Trophoblast cell (in vitro differentiated cells and primary cell): ENCODE measurements at regions not wholly inside any gene's neighbourhood (a gene's known extent, or its start where the extent isn't known, plus 50 kb on each side); places are given as distances from the start of the nearest gene placed in this dataset.

Experiments used
- DNase-seq, 2 donors: peaks; one replicate each; pipeline ENCODE4 v3.0.0-alpha.2; 2016
- H2AFZ ChIP-seq: 2 replicates; pipeline ENCODE4 v1.6.1; 2013; ENCODE audit warnings: low read length, moderate library complexity, mild to moderate bottlenecking; ENCODE audit not compliant: insufficient read depth, poor library complexity
- H2AK5ac ChIP-seq: 2 replicates; pipeline ENCODE4 v1.6.1; 2013; ENCODE audit warnings: mild to moderate bottlenecking, low read length
- H2BK120ac ChIP-seq: 2 replicates; pipeline ENCODE4 v1.6.1; 2013; ENCODE audit warnings: low read length, mild to moderate bottlenecking, moderate library complexity; ENCODE audit not compliant: insufficient read depth, poor library complexity
- H2BK12ac ChIP-seq: 2 replicates; pipeline ENCODE4 v1.6.1; 2013; ENCODE audit warnings: mild to moderate bottlenecking, low read length, moderate library complexity
- H2BK5ac ChIP-seq: 2 replicates; pipeline ENCODE4 v1.6.1; 2013; ENCODE audit warnings: low read length, low read depth, moderate library complexity, mild to moderate bottlenecking; ENCODE audit not compliant: poor library complexity
- H3K14ac ChIP-seq: 2 replicates; pipeline ENCODE4 v1.6.1; 2013; ENCODE audit warnings: mild to moderate bottlenecking, low read length
- H3K18ac ChIP-seq: 2 replicates; pipeline ENCODE4 v1.6.1; 2013; ENCODE audit warnings: mild to moderate bottlenecking, low read length
- H3K23ac ChIP-seq: 2 replicates; pipeline ENCODE4 v1.6.1; 2013; ENCODE audit warnings: low read length
- H3K27ac ChIP-seq: 2 replicates; pipeline ENCODE4 v1.5.1; 2013; ENCODE audit warnings: low read depth, mild to moderate bottlenecking, inconsistent platforms, low read length, moderate library complexity
- H3K27me3 ChIP-seq: 2 replicates; pipeline ENCODE4 v1.6.1; 2013; ENCODE audit warnings: inconsistent platforms, mild to moderate bottlenecking, low read length, moderate library complexity; ENCODE audit not compliant: insufficient read depth
- H3K36me3 ChIP-seq, 2 experiments: 1 replicate in 1 of 2; 2 replicates in 1 of 2; pipeline ENCODE4 v1.6.1; 2013; ENCODE audit warnings: low read length in 2 of 2, mild to moderate bottlenecking in 2 of 2, moderate library complexity in 1 of 2; ENCODE audit not compliant: insufficient read depth in 2 of 2, control insufficient read depth in 1 of 2
- H3K4ac ChIP-seq: 2 replicates; pipeline ENCODE4 v1.6.1; 2013; ENCODE audit warnings: low read depth, mild to moderate bottlenecking, low read length, moderate library complexity
- H3K4me1 ChIP-seq, 2 experiments: 1 replicate in 1 of 2; 2 replicates in 1 of 2; pipeline ENCODE4 v1.6.1; 2013; ENCODE audit warnings: low read length in 2 of 2, mild to moderate bottlenecking in 2 of 2, moderate library complexity in 1 of 2; ENCODE audit not compliant: insufficient read depth in 2 of 2, control insufficient read depth in 1 of 2
- H3K4me2 ChIP-seq: 2 replicates; pipeline ENCODE4 v1.6.1; 2013; ENCODE audit warnings: inconsistent platforms, mild to moderate bottlenecking, low read length, moderate library complexity
- H3K4me3 ChIP-seq: 2 replicates; pipeline ENCODE4 v1.5.1; 2013; ENCODE audit warnings: mild to moderate bottlenecking, low read depth, low read length, inconsistent platforms
- H3K79me1 ChIP-seq: one replicate; pipeline ENCODE4 v1.6.1; 2013; ENCODE audit warnings: low read length
- H3K79me2 ChIP-seq: 2 replicates; pipeline ENCODE4 v1.6.1; 2013; ENCODE audit warnings: low read length, mild to moderate bottlenecking; ENCODE audit not compliant: control insufficient read depth, insufficient read depth, poor library complexity
- H3K9ac ChIP-seq: 2 replicates; pipeline ENCODE4 v1.6.1; 2013; ENCODE audit warnings: mild to moderate bottlenecking, low read length
- H3K9me3 ChIP-seq: 2 replicates; pipeline ENCODE4 v1.6.1; 2013; ENCODE audit warnings: low read depth, mild to moderate bottlenecking, control low read depth, inconsistent platforms, low read length; ENCODE audit not compliant: insufficient read depth
- H4K12ac ChIP-seq: 2 replicates; pipeline ENCODE4 v1.6.1; 2013; ENCODE audit warnings: low read depth, mild to moderate bottlenecking, low read length, moderate library complexity
- H4K8ac ChIP-seq: 2 replicates; pipeline ENCODE4 v1.6.1; 2013; ENCODE audit warnings: low read depth, mild to moderate bottlenecking, low read length, moderate library complexity
- H4K91ac ChIP-seq: one replicate; pipeline ENCODE4 v1.6.1; 2013; ENCODE audit warnings: low read depth, mild to moderate bottlenecking, low read length, moderate library complexity
- WGBS: extraction: QIAGEN DNeasy Blood & Tissue Kit; methylation state at CpG from one replicate; pipeline ENCODE4 v1.1.7; 2013; ENCODE audit warnings: missing lambda C conversion rate; ENCODE audit not compliant: insufficient read length, insufficient coverage; ENCODE audit errors: extremely low coverage; 5-methylcytosine and 5-hydroxymethylcytosine counted together

- no peak overlapping the region for H3K14ac ChIP-seq
- DNase-seq, result no peak
- H2AFZ ChIP-seq, result no peak overlapping the region
- H3K9ac ChIP-seq, result no peak overlapping the region
- H2AK5ac ChIP-seq, result no peak overlapping the region
- no peak overlapping the region for H3K4me3 ChIP-seq
- no peak overlapping the region for H3K18ac ChIP-seq
- no peak overlapping the region for H3K27ac ChIP-seq
- no peak overlapping the region for H3K4ac ChIP-seq
- H3K4me1 ChIP-seq, result no peaks in the 10 kb centered on the region
- no peak overlapping the region for H2BK5ac ChIP-seq
- no peak overlapping the region for H2BK120ac ChIP-seq
- no peaks in the 10 kb centered on the region for H3K79me1 ChIP-seq
- H4K12ac ChIP-seq, result no peak overlapping the region
- no CpG with 5 or more reads among the region's 4 CpGs for WGBS
- no peaks in the 10 kb centered on the region for H3K27me3 ChIP-seq
- no peaks in the 10 kb centered on the region for H3K36me3 ChIP-seq
- H3K79me2 ChIP-seq, result no peaks in the 10 kb centered on the region
- no peak overlapping the region for H2BK12ac ChIP-seq
- no peak overlapping the region for H4K91ac ChIP-seq
- H3K4me2 ChIP-seq, result no peak overlapping the region
- H4K8ac ChIP-seq, result no peak overlapping the region
- no peaks in the 10 kb centered on the region for H3K9me3 ChIP-seq
- H3K23ac ChIP-seq, result no peak overlapping the region
Observed at GRCh38 chrX:77293331-77293995, 153.7 kb upstream of the FGF16 start.

GRCh38 chrX:77298296-77298695, 148.9 kb upstream of the FGF16 start:
- no peak overlapping the region for H3K9ac ChIP-seq
- no peak overlapping the region for H4K91ac ChIP-seq
- no peaks in the 10 kb centered on the region for H3K9me3 ChIP-seq
- no peak overlapping the region for H3K4me3 ChIP-seq
- no peak overlapping the region for H2AFZ ChIP-seq
- H2BK5ac ChIP-seq, result no peak overlapping the region
- no peaks in the 10 kb centered on the region for H3K79me1 ChIP-seq
- no peaks in the 10 kb centered on the region for H3K79me2 ChIP-seq
- no peak overlapping the region for H3K4me2 ChIP-seq
- H4K8ac ChIP-seq, result no peak overlapping the region
- no peak overlapping the region for H2AK5ac ChIP-seq
- H2BK12ac ChIP-seq, result no peak overlapping the region
- DNase-seq, result no peak
- H3K23ac ChIP-seq, result no peak overlapping the region
- no peak overlapping the region for H3K18ac ChIP-seq
- no peak overlapping the region for H3K4ac ChIP-seq
- no peak overlapping the region for H3K27ac ChIP-seq
- H3K14ac ChIP-seq, result no peak overlapping the region
- H4K12ac ChIP-seq, result no peak overlapping the region
- no CpG with 5 or more reads among the region's 5 CpGs for WGBS
- no peaks in the 10 kb centered on the region for H3K4me1 ChIP-seq
- no peaks in the 10 kb centered on the region for H3K27me3 ChIP-seq
- no peak overlapping the region for H2BK120ac ChIP-seq
- H3K36me3 ChIP-seq, result no peaks in the 10 kb centered on the region

DNA sequence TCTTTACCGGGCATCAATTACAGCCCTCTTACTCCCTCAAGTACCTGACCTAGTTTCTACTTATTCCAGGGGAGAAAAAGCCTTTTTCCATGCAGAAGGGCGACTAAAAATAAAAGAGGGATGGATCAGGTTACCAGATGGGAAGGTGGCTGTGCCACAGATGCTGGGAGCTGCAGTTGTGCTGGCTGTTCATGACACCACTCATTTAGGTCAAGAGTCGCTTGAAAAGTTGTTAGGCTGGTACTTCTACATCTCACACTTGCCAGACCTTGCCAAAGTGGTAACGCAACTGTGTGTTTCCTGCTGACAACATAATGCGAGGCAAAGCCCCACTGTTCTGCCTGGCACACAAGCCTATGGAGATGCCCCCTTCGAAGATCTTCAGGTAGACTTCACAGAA, 148.4 kb upstream of the FGF16 start:
- H3K27ac ChIP-seq, result no peak overlapping the region
- no peaks in the 10 kb centered on the region for H3K79me1 ChIP-seq
- no CpG with 5 or more reads among the region's 6 CpGs for WGBS
- H3K9me3 ChIP-seq, result no peaks in the 10 kb centered on the region
- H3K18ac ChIP-seq, result no peak overlapping the region
- H3K4me3 ChIP-seq, result no peak overlapping the region
- H3K4ac ChIP-seq, result no peak overlapping the region
- no peaks in the 10 kb centered on the region for H3K27me3 ChIP-seq
- no peak overlapping the region for H3K23ac ChIP-seq
- no peak overlapping the region for H4K8ac ChIP-seq
- H2AK5ac ChIP-seq, result no peak overlapping the region
- H2BK12ac ChIP-seq, result no peak overlapping the region
- no peak overlapping the region for H3K4me2 ChIP-seq
- no peak overlapping the region for H2AFZ ChIP-seq
- no peak overlapping the region for H2BK5ac ChIP-seq
- no peaks in the 10 kb centered on the region for H3K4me1 ChIP-seq
- no peak overlapping the region for H4K91ac ChIP-seq
- no peak overlapping the region for H4K12ac ChIP-seq
- no peak overlapping the region for H3K14ac ChIP-seq
- peaks cover 0 to 1% of the 10 kb centered on the region in 2 experiments for H3K36me3 ChIP-seq
- no peak overlapping the region for H2BK120ac ChIP-seq
- no peak for DNase-seq
- no peak overlapping the region for H3K9ac ChIP-seq
- H3K79me2 ChIP-seq, result no peaks in the 10 kb centered on the region

GRCh38 chrX:77299549-77299948, 147.6 kb upstream of the FGF16 start:
- no peak overlapping the region for H4K8ac ChIP-seq
- no peak for DNase-seq

More at GRCh38 chrX:77299549-77299948, 147.6 kb upstream of the FGF16 start:
- Histone ChIP-seq H3K36me3 (peaks cover 0 to 1% of the 10 kb centered on the region in 2 experiments), H3K27ac (no peak overlapping the region), H2AFZ (no peak overlapping the region), H3K9ac (no peak overlapping the region), H3K9me3 (no peaks in the 10 kb centered on the region), H3K4me3 (no peak overlapping the region), H3K23ac (no peak overlapping the region), H3K79me1 (no peaks in the 10 kb centered on the region), H3K79me2 (no peaks in the 10 kb centered on the region), H3K4me2 (no peak overlapping the region), H3K14ac (no peak overlapping the region), H4K12ac (no peak overlapping the region), H2BK5ac (no peak overlapping the region), H2AK5ac (no peak overlapping the region), H3K27me3 (no peaks in the 10 kb centered on the region), H4K91ac (no peak overlapping the region), H3K18ac (no peak overlapping the region), H2BK120ac (no peak overlapping the region), H2BK12ac (no peak overlapping the region), H3K4me1 (no peaks in the 10 kb centered on the region), H3K4ac (no peak overlapping the region)
- WGBS, result no CpG with 5 or more reads among the region's 6 CpGs
